KG1 (cell line): ENCODE measurements at regions not wholly inside any gene's neighbourhood (a gene's known extent, or its start where the extent isn't known, plus 50 kb on each side); places are given as distances from the start of the nearest gene placed in this dataset.

Source experiments
- DNase-seq: peaks from one replicate; lab custom pipeline; 2025; lab: John Stamatoyannopoulos, UW

GRCh38 chr13:40118337-40118736 is 462.9 kb downstream of the COG6 start:
- DNase-seq = no peak

- no peak for DNase-seq
These were observed 464.4 kb downstream of the COG6 start for GRCh38 chr13:40119852-40120251.

- no peak for DNase-seq
These were observed 464.8 kb downstream of the COG6 start for GRCh38 chr13:40120288-40120687.

- no peak for DNase-seq
These were observed 465.3 kb downstream of the COG6 start for GRCh38 chr13:40120781-40121180.

GRCh38 chr13:40121722-40122121 is 466.3 kb downstream of the COG6 start:
- DNase-seq = no peak

- no peak for DNase-seq
These were observed 468.6 kb downstream of the COG6 start for GRCh38 chr13:40123962-40124632.

- no peak for DNase-seq
These were observed 469.2 kb downstream of the COG6 start for GRCh38 chr13:40124633-40125015.

GRCh38 chr13:40125336-40125735 is 469.9 kb downstream of the COG6 start:
- no peak for DNase-seq

- DNase-seq = no peak
These were observed 471.0 kb downstream of the COG6 start for GRCh38 chr13:40126306-40127085.

GRCh38 chr13:40127476-40127875 is 472.0 kb downstream of the COG6 start:
- DNase-seq = no peak

GRCh38 chr13:40127925-40128324 is 472.5 kb downstream of the COG6 start:
- DNase-seq = no peak

- no peak for DNase-seq
These were observed 474.0 kb downstream of the COG6 start for GRCh38 chr13:40129467-40129866.

- DNase-seq = no peak
These were observed 475.6 kb downstream of the COG6 start for GRCh38 chr13:40130871-40131636.

- no peak for DNase-seq
These were observed 476.8 kb downstream of the COG6 start for GRCh38 chr13:40132249-40132648.

- DNase-seq = no peak
These were observed 481.4 kb downstream of the COG6 start for GRCh38 chr13:40136896-40137295.

- DNase-seq = no peak
These were observed 481.9 kb downstream of the COG6 start for GRCh38 chr13:40137400-40137799.

- DNase-seq = no peak
These were observed 484.5 kb downstream of the COG6 start for GRCh38 chr13:40139896-40140520.

- DNase-seq = no peak
These were observed 486.5 kb downstream of the COG6 start for GRCh38 chr13:40141859-40142555.

- no peak for DNase-seq
These were observed 487.6 kb downstream of the COG6 start for GRCh38 chr13:40143106-40143505.

- no peak for DNase-seq
These were observed 488.1 kb downstream of the COG6 start for GRCh38 chr13:40143559-40143958.

- no peak for DNase-seq
These were observed 489.7 kb downstream of the COG6 start for GRCh38 chr13:40145139-40145538.

- DNase-seq = no peak
These were observed 490.6 kb downstream of the COG6 start for GRCh38 chr13:40146063-40146462.
